ENCODE measurements at regions not wholly inside any gene's neighbourhood (a gene's known extent, or its start where the extent isn't known, plus 50 kb on each side); places are given as distances from the start of the nearest gene placed in this dataset.

DNA sequence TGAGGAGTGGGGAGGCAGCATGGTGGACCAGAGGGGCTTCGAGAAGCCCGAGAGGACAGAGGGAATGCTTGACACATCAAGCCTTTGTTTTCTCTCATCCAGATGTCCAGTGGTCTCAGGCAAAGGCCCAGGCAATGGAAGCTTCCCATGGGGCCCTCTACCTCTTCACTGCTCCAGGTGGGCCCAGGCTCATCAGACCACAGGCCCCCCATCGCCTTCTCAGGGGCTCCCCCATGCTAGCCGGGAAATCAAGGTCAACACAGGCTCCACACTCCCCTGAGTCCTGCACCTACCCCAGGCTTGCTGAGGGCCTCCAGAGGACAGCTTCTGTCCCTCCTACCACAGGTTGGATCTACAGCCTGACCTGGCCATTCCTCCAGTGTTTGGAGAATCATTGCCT is 157.5 kb downstream of the CHST1 start:
- TF ChIP-seq KDM1A (IDR thresholded peaks at IDR 0.05; ENCODE audit: low read depth) (no peak), EP300 (IDR thresholded peaks at IDR 0.05) (no peak), POLR2A (IDR thresholded peaks at IDR 0.05; ENCODE audit: low read length) (no peak), CBX2 (IDR thresholded peaks at IDR 0.05; ENCODE audit: borderline replicate concordance, low read depth) (no peak), GATA3 (IDR thresholded peaks at IDR 0.05; ENCODE audit: borderline replicate concordance) (no peak), RAD21 (conservative IDR thresholded peaks at IDR 0.05 in 1 of 2, IDR thresholded peaks at IDR 0.05 in 1 of 2) (no peak), RCOR1 (IDR thresholded peaks at IDR 0.05; ENCODE audit: low read depth, low read length) (no peak), ZFP36 (IDR thresholded peaks at IDR 0.05; ENCODE audit: borderline replicate concordance, partially characterized antibody) (no peak)
- TF ChIP-seq, protein P1, sequence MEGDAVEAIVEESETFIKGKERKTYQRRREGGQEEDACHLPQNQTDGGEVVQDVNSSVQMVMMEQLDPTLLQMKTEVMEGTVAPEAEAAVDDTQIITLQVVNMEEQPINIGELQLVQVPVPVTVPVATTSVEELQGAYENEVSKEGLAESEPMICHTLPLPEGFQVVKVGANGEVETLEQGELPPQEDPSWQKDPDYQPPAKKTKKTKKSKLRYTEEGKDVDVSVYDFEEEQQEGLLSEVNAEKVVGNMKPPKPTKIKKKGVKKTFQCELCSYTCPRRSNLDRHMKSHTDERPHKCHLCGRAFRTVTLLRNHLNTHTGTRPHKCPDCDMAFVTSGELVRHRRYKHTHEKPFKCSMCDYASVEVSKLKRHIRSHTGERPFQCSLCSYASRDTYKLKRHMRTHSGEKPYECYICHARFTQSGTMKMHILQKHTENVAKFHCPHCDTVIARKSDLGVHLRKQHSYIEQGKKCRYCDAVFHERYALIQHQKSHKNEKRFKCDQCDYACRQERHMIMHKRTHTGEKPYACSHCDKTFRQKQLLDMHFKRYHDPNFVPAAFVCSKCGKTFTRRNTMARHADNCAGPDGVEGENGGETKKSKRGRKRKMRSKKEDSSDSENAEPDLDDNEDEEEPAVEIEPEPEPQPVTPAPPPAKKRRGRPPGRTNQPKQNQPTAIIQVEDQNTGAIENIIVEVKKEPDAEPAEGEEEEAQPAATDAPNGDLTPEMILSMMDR (IDR thresholded peaks at IDR 0.05): no peak
- TF ChIP-seq, protein P2, sequence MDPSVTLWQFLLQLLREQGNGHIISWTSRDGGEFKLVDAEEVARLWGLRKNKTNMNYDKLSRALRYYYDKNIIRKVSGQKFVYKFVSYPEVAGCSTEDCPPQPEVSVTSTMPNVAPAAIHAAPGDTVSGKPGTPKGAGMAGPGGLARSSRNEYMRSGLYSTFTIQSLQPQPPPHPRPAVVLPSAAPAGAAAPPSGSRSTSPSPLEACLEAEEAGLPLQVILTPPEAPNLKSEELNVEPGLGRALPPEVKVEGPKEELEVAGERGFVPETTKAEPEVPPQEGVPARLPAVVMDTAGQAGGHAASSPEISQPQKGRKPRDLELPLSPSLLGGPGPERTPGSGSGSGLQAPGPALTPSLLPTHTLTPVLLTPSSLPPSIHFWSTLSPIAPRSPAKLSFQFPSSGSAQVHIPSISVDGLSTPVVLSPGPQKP (IDR thresholded peaks at IDR 0.05; ENCODE audit: low read depth, low read length): no peak
- TF ChIP-seq, protein P3, sequence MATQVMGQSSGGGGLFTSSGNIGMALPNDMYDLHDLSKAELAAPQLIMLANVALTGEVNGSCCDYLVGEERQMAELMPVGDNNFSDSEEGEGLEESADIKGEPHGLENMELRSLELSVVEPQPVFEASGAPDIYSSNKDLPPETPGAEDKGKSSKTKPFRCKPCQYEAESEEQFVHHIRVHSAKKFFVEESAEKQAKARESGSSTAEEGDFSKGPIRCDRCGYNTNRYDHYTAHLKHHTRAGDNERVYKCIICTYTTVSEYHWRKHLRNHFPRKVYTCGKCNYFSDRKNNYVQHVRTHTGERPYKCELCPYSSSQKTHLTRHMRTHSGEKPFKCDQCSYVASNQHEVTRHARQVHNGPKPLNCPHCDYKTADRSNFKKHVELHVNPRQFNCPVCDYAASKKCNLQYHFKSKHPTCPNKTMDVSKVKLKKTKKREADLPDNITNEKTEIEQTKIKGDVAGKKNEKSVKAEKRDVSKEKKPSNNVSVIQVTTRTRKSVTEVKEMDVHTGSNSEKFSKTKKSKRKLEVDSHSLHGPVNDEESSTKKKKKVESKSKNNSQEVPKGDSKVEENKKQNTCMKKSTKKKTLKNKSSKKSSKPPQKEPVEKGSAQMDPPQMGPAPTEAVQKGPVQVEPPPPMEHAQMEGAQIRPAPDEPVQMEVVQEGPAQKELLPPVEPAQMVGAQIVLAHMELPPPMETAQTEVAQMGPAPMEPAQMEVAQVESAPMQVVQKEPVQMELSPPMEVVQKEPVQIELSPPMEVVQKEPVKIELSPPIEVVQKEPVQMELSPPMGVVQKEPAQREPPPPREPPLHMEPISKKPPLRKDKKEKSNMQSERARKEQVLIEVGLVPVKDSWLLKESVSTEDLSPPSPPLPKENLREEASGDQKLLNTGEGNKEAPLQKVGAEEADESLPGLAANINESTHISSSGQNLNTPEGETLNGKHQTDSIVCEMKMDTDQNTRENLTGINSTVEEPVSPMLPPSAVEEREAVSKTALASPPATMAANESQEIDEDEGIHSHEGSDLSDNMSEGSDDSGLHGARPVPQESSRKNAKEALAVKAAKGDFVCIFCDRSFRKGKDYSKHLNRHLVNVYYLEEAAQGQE (IDR thresholded peaks at IDR 0.05): no peak
- TF ChIP-seq, protein P4, sequence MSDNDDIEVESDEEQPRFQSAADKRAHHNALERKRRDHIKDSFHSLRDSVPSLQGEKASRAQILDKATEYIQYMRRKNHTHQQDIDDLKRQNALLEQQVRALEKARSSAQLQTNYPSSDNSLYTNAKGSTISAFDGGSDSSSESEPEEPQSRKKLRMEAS (IDR thresholded peaks at IDR 0.05): no peak
